IMR-90 (cell line): ENCODE measurements at regions not wholly inside any gene's neighbourhood (a gene's known extent, or its start where the extent isn't known, plus 50 kb on each side); places are given as distances from the start of the nearest gene placed in this dataset.

ENCODE experiments used
- ATAC-seq: fragments of 200-7000 bp; cut with Tn5 transposase; 2 replicates; pipeline ENCODE4 v1.9.1; 2020; ENCODE audit warnings: low read depth, mild to moderate bottlenecking, moderate library complexity
- BruUV-seq: library from RNA; stranded (reverse); fragments of 400-500 nt; replicated peaks from 2 replicates; lab custom pipeline; 2021; lab: Mats Ljungman, UMichigan
- CTCF ChIA-PET: fragments of 300-600 bp; formaldehyde crosslinking; extraction: SDS; loops from one replicate; lab custom pipeline; 2021; ENCODE audit warnings: antibody characterized with exemption; lab: Yijun Ruan, JAX
- POLR2A ChIA-PET: fragments of 300-600 bp; sonication (Branson Sonifier 250); formaldehyde crosslinking; loops from one replicate; lab custom pipeline; 2022; ENCODE audit warnings: antibody characterized with exemption; ENCODE audit not compliant: unreplicated experiment; lab: Charles Lee
- DNase-seq: peaks from one replicate; pipeline ENCODE4 v3.0.0; 2013
- H2AFZ ChIP-seq: replicated peaks from 2 replicates; pipeline ENCODE3; 2013; ENCODE audit warnings: low read length, mild to moderate bottlenecking; ENCODE audit not compliant: poor library complexity
- H2AK5ac ChIP-seq: 2 replicates; pipeline ENCODE4 v1.6.1; 2013; ENCODE audit warnings: low read depth, low read length, inconsistent platforms
- H2AK9ac ChIP-seq: replicated peaks from 2 replicates; pipeline ENCODE3; 2013; ENCODE audit warnings: mild to moderate bottlenecking, low read depth, low read length, moderate library complexity; ENCODE audit not compliant: poor library complexity
- H2BK120ac ChIP-seq: 2 replicates; pipeline ENCODE4 v1.6.1; 2013; ENCODE audit warnings: low read depth, low read length, inconsistent platforms
- H2BK15ac ChIP-seq: 3 replicates; pipeline ENCODE4 v1.6.1; 2013; ENCODE audit warnings: low read depth, low read length, inconsistent platforms
- H2BK20ac ChIP-seq: 2 replicates; pipeline ENCODE4 v1.6.1; 2013; ENCODE audit warnings: low read depth, mild to moderate bottlenecking, inconsistent platforms, low read length, moderate library complexity
- H2BK5ac ChIP-seq: 2 replicates; pipeline ENCODE4 v1.6.1; 2013; ENCODE audit warnings: mild to moderate bottlenecking, low read depth, low read length, inconsistent platforms; ENCODE audit not compliant: poor library complexity, severe bottlenecking
- H3K14ac ChIP-seq: replicated peaks from 2 replicates; pipeline ENCODE4 v1.6.1; 2013; ENCODE audit warnings: low read depth, low read length, inconsistent platforms
- H3K18ac ChIP-seq: 2 replicates; pipeline ENCODE4 v1.6.1; 2013; ENCODE audit warnings: low read depth, low read length, control low read depth
- H3K23ac ChIP-seq: 2 replicates; pipeline ENCODE4 v1.6.1; 2013; ENCODE audit warnings: low read depth, low read length, inconsistent platforms
- H3K27ac ChIP-seq: 2 replicates; pipeline ENCODE4 v1.5.1; 2013; ENCODE audit warnings: mild to moderate bottlenecking, control low read depth, low read length; ENCODE audit not compliant: insufficient read depth
- H3K27me3 ChIP-seq: 2 replicates; pipeline ENCODE4 v1.6.1; 2013; ENCODE audit warnings: low read length; ENCODE audit not compliant: control insufficient read depth, insufficient read depth
- H3K36me3 ChIP-seq: 2 replicates; pipeline ENCODE4 v1.6.1; 2013; ENCODE audit warnings: low read length, mixed read lengths; ENCODE audit not compliant: control insufficient read depth, insufficient read depth
- H3K4ac ChIP-seq: 2 replicates; pipeline ENCODE4 v1.6.1; 2013; ENCODE audit warnings: low read depth, low read length, inconsistent platforms
- H3K4me1 ChIP-seq: 2 replicates; pipeline ENCODE4 v1.6.1; 2013; ENCODE audit warnings: low read length, mixed read lengths; ENCODE audit not compliant: control insufficient read depth, insufficient read depth
- H3K4me2 ChIP-seq: 2 replicates; pipeline ENCODE4 v1.6.1; 2013; ENCODE audit warnings: low read depth, mild to moderate bottlenecking, control low read depth, low read length, moderate library complexity
- H3K4me3 ChIP-seq: 2 replicates; pipeline ENCODE4 v1.5.1; 2013; ENCODE audit warnings: low read depth, mild to moderate bottlenecking, control low read depth, low read length, moderate library complexity; ENCODE audit not compliant: insufficient read depth
- H3K56ac ChIP-seq: 2 replicates; pipeline ENCODE4 v1.6.1; 2013; ENCODE audit warnings: low read length, inconsistent platforms; ENCODE audit not compliant: insufficient read depth; ENCODE audit errors: extremely low read depth
- H3K79me1 ChIP-seq, 2 experiments: 2 replicates each; pipeline ENCODE4 v1.6.1; 2013; ENCODE audit warnings: low read length in 2 of 2, inconsistent platforms in 1 of 2, low read depth in 1 of 2
- H3K9ac ChIP-seq: 2 replicates; pipeline ENCODE4 v1.6.1; 2013; ENCODE audit warnings: low read depth, low read length, control low read depth
- H3K9me1 ChIP-seq: 2 replicates; pipeline ENCODE4 v1.6.1; 2013; ENCODE audit warnings: low read length, inconsistent platforms; ENCODE audit not compliant: insufficient read depth
- H3K9me3 ChIP-seq: 2 replicates; pipeline ENCODE4 v1.6.1; 2013; ENCODE audit warnings: low read length; ENCODE audit not compliant: control insufficient read depth, insufficient read depth
- H4K20me1 ChIP-seq: 2 replicates; pipeline ENCODE4 v1.6.1; 2013; ENCODE audit warnings: low read length, inconsistent platforms; ENCODE audit not compliant: insufficient read depth
- H4K5ac ChIP-seq: 2 replicates; pipeline ENCODE4 v1.6.1; 2013; ENCODE audit warnings: mild to moderate bottlenecking, low read depth, low read length, control low read depth
- H4K8ac ChIP-seq, 2 experiments: 2 replicates each; pipeline ENCODE4 v1.6.1; 2013; ENCODE audit warnings: low read depth in 2 of 2, low read length in 2 of 2, control low read depth in 1 of 2, inconsistent platforms in 1 of 2
- H4K91ac ChIP-seq: 2 replicates; pipeline ENCODE4 v1.6.1; 2013; ENCODE audit warnings: low read depth, low read length, inconsistent platforms; ENCODE audit not compliant: insufficient read depth
- BHLHE40 ChIP-seq: fragments of 150-350 bp; IDR thresholded peaks from 2 replicates; pipeline ENCODE4 v1.6.1; 2016; ENCODE audit warnings: mild to moderate bottlenecking, low read depth, low read length
- ELK1 ChIP-seq: fragments of 150-350 bp; IDR thresholded peaks from 2 replicates; pipeline ENCODE4 v1.6.1; 2016; ENCODE audit warnings: low read depth, mild to moderate bottlenecking, low read length, moderate library complexity, borderline replicate concordance
- POLR2A ChIP-seq: IDR thresholded peaks from 2 replicates; pipeline ENCODE4 v1.6.1; 2012; ENCODE audit warnings: mild to moderate bottlenecking, low read depth, low read length
- RAD21 ChIP-seq: IDR thresholded peaks from 2 replicates; pipeline ENCODE4 v1.6.1; 2012; ENCODE audit warnings: low read length, improper control_type of control experiment
- WGBS, 2 experiments: methylation state at CpG; one replicate each; pipeline versions ENCODE4 v1.1.5 to v1.1.7; 2013; ENCODE audit warnings: missing lambda C conversion rate in 2 of 2; ENCODE audit not compliant: insufficient read length in 1 of 2; ENCODE audit errors: extremely low coverage in 2 of 2; 5-methylcytosine and 5-hydroxymethylcytosine counted together
- dilution Hi-C: fragments of 300-500 bp; cut with HindIII; formaldehyde crosslinking; loops from one replicate; pipeline ENCODE4 v1.14.3; 2018; ENCODE audit warnings: low sequenced_read_pairs; ENCODE audit not compliant: unreplicated experiment
- in situ Hi-C: fragments of 300-500 bp; cut with MboI; formaldehyde crosslinking; loops from 3 replicates; pipeline ENCODE4 v1.14.3; 2019; ENCODE audit warnings: low sequenced_read_pairs, inconsistent platforms, mixed read lengths
- intact Hi-C: fragments of 100-400 bp; cut with micrococcal nuclease; formaldehyde crosslinking; loops from 2 replicates; pipeline ENCODE4 v1.10.0; 2022

GRCh38 chr15:88990185-88990679, 77.1 kb upstream of the MFGE8 start:
- H3K9me1 ChIP-seq, result peaks cover 22% of the 10 kb centered on the region
- ChIA-PET CTCF (interaction anchor here (0.7 kb wide), 1 partner anchor 10 kb away, joined by 3 read pairs; no protein-coding TSS in a partner anchor), POLR2A (interaction anchor here (0.7 kb wide), 1 partner anchor 9 kb away, joined by 3 read pairs; no protein-coding TSS in a partner anchor)
- TF ChIP-seq ELK1 (no peak), RAD21 (no peak), BHLHE40 (no peak), POLR2A (no peak)
- H4K5ac ChIP-seq, result peak overlapping the region; percentile 90
- DNase-seq (no peak), ATAC-seq (no peak)
- peak overlapping the region; percentile 92 for H3K27ac ChIP-seq
- H3K56ac ChIP-seq, result peak overlapping the region; percentile 95
- peak overlapping the region; percentile 86; the same call in 2 of the 3 replicates for H2BK15ac ChIP-seq
- H4K20me1 ChIP-seq, result no peaks in the 10 kb centered on the region
- peak overlapping the region; percentile 65 for H3K4me2 ChIP-seq
- H3K14ac ChIP-seq, result peak overlapping the region; percentile 95
- H4K8ac ChIP-seq, result peak overlapping the region; percentile 64 to 92
- H3K79me1 ChIP-seq, result peaks cover 13 to 17% of the 10 kb centered on the region in 2 experiments; a peak in 3 of 4 replicates
- dilution Hi-C loops (no loop called here), intact Hi-C loops (no loop called here), in situ Hi-C loops (no loop called here)
- H4K91ac ChIP-seq, result peak overlapping the region; percentile 97
- peak overlapping the region; percentile 97 for H2BK5ac ChIP-seq
- H3K4me3 ChIP-seq, result no peak overlapping the region
- H2AK5ac ChIP-seq, result peak overlapping the region; percentile 88
- H2BK120ac ChIP-seq, result peak overlapping the region; percentile 98
- H3K36me3 ChIP-seq, result no peaks in the 10 kb centered on the region
- WGBS, 2 experiments, result 80% methylated on average over 5 of the region's 20 CpGs; no CpG with 5 or more reads in 1 of the 2 experiments
- no peaks in the 10 kb centered on the region for H3K27me3 ChIP-seq
- peak overlapping the region; percentile 96 for H3K4ac ChIP-seq
- BruUV-seq, result no TSS peak
- peak overlapping the region; percentile 82 for H3K23ac ChIP-seq
- H2AK9ac ChIP-seq, result peak overlapping the region; percentile 58
- no peaks in the 10 kb centered on the region for H3K9me3 ChIP-seq
- H2BK20ac ChIP-seq, result peak overlapping the region; percentile 97
- peaks cover 29% of the 10 kb centered on the region for H3K4me1 ChIP-seq
- peak overlapping the region; percentile 35 for H2AFZ ChIP-seq
- H3K9ac ChIP-seq, result peak overlapping the region; percentile 47
- H3K18ac ChIP-seq, result peak overlapping the region; percentile 96
